HG02678 (cell line): ENCODE measurements at regions not wholly inside any gene's neighbourhood (a gene's known extent, or its start where the extent isn't known, plus 50 kb on each side); places are given as distances from the start of the nearest gene placed in this dataset.

Experiments
- ATAC-seq: cut with Tn5 transposase; IDR thresholded peaks from one replicate; pipeline ENCODE4 v1.9.1; 2021; ENCODE audit warnings: mild to moderate bottlenecking, moderate library complexity; ENCODE audit not compliant: unreplicated experiment

DNA sequence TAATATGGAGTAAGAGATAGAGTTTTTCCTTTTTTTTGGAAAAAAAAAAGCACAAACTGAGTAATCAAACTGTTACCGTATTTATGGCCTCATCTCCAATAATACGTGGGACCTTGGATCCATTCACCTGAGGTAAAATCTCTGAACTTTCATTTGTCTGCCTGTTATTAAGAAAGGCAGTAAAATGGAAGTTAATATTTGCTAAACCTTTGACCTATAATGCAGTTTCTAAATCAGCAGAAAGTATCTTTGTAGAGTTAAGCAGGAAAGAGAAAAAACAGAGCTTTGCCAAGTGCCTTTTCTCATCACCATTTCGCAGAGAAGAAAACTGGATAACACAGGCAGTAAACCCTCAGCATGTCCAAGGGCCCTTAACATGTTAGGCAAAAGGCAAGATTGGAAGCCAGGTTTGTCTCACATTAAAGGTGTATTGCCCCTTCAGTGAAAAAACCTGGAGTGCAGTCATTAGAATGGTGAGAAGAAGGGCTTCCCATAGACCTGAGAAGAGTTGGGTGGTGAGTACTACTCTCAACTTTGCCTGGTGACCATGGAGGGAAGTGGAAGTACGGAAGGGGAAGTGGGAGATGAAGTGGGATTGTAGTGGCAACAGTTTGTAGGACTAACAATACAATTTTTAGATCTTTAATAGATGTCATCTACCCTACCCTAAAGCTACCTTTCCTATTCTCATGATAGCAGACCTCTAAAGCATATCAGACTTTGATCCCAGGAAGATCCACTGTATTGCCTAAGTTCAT, 65.4 kb upstream of the GRAMD2B start:
- no peak for ATAC-seq

GRCh38 chr5:126358525-126358924, 64.7 kb upstream of the GRAMD2B start:
- ATAC-seq = peak; percentile 82

DNA sequence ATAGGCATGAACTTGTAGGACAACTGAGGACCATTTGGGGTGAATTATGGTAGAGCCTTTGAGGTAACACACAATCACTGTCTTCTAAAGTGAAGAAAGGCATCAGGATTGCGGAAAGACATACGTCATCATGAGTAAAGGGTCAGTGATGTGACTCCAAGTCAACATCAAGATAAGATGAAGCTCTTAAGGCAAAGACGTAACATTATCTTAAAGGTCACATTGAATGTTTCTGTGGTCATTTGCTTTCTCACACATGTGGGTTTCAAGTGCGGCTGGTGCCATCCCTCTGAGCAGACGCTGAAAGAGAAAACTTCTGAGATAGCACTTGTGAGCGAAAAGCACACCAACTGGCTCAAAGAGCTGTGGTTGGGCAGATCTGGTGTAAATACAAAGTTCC, 63.3 kb upstream of the GRAMD2B start:
- ATAC-seq = peak; percentile 47

DNA sequence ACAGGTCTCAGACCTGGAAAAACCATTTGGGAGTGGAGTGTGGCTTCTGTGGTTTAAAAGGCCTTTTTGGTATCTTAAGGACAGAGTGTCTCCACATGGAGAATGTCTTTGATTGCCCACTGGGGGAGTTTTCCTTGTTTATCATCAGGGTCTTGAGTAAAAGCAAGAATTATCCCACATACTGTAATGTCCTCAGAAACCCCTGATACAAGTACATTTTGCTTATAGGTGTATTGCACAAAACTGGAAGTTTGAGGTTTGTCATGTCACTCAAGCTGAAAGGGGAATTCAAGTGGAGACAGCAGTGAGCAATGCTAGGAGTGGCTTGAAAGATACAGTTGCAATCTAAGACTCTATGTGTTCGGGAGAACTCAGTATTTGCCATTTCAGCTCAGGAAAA, 62.7 kb upstream of the GRAMD2B start:
- peak; percentile 17 for ATAC-seq

DNA sequence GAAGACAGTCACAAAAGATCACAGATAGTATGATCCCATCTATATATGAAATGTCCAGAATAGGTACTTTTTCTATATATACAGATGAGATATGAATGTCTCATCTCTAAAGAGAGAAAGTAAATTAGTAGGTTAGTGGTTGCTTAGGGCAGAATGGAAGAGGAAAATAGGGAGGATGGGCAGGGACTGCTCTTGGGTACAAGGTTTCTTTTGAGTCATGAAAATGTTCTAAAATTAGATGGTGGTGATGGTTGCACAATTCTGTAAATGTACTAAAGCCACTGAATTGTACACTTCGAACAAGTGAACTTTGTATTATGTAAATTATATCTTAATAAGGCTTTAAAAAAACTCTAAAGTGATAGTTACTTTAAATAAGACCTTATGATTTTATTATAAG, 59.6 kb upstream of the GRAMD2B start:
- ATAC-seq = peak; percentile 19

- no peak for ATAC-seq
Measured at GRCh38 chr5:126364206-126364902, 58.9 kb upstream of the GRAMD2B start.

GRCh38 chr5:126365446-126366198, 57.6 kb upstream of the GRAMD2B start:
- ATAC-seq = no peak

GRCh38 chr5:126366199-126366560, 57.0 kb upstream of the GRAMD2B start:
- ATAC-seq = no peak

DNA sequence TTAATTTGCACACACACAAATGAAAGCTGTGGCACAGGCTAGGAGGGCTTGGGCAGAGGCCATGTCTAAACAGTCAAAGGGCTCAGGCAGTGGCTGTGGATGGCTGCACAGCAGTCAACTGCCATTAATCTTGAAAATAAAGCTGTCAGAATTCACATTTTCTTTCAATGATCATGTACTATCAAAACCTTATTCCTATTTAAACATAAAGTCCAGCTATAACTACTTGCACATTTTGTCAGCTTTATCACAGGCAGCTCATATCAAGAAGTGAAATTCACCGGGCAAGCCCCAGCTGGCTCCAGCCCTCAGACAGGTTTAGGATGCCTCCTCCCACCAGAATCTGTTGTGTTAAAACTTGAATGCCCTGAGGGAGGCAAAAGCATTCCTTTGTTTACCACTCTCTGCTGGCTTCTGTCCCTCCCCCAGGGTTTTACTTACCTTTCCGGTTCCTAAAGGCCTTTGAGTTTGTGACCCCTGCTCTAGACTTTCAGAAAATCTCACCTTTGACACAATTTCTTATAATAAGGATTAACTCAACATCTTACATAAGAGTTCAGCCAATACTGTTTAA, 54.9 kb upstream of the GRAMD2B start:
- no peak for ATAC-seq

DNA sequence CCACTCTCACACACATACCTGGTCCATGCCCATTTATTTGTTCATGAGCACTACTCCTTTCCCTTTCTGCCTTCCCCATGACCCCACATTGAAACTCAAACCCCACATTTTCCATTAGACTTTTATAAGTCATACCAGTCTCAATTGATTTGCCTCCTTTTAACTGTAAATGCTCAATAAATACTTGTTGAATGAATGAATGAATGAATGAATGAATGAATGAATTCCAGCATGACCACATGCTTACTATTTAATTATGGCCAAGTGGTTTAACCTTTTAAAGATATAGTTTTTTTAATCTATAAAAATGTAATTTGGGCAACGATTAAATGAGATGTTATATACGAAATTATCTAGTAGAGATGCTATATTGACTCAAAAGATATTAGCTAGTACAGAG, 54.1 kb upstream of the GRAMD2B start:
- no peak for ATAC-seq

DNA sequence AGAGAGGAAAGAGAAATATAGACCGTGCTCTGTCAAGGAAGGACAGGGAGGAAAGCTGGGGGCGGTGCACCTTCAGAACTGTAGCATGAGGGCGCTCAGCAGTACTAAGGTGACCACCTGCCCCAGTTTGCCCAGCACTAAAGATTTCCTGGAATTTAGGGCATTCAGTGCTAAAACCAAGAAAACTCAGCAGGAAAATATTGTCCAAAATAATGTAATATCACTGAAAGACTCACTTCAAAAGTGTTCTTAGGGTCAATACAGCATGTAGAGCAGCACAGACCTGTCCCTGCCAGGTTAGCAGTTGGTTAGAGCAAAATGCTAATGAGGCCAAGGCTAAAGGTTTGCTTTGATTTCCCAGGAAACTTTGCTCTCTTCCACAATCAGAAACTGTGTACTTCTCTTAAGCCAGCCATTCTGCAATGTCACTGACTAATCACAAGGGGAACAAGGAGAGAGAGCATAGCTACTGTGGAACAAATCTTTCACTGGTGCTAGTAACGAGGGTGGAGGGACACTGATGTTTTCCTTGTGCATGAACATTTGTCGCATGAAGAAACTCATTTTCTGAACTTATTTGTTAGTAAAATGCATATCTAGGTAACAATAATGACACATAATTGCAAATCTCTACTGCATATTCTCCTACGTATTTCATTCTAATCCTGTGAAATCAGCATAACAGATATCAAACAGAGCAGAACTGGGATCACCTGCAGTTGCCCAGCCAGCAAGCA, 53.0 kb upstream of the GRAMD2B start:
- no peak for ATAC-seq

- peak; percentile 41 for ATAC-seq
Measured at GRCh38 chr5:126370796-126371718, 52.2 kb upstream of the GRAMD2B start.

GRCh38 chr5:126373375-126374108, 49.7 kb upstream of the GRAMD2B start:
- peak; percentile 59 for ATAC-seq
